Coronary artery (tissue), 2 donors: ENCODE measurements at regions not wholly inside any gene's neighbourhood (a gene's known extent, or its start where the extent isn't known, plus 50 kb on each side); places are given as distances from the start of the nearest gene placed in this dataset.

Source experiments
- DNase-seq: peaks from one replicate; pipeline ENCODE4 v3.0.0-alpha.2; 2017; ENCODE audit warnings: low spot score
- H3K27ac ChIP-seq, 2 donors: fragments of 200-600 bp; sonication (generic); one replicate each; pipeline ENCODE4 v1.5.1; 2016 to 2019
- H3K4me3 ChIP-seq: fragments of 200-600 bp; sonication (generic); 2 replicates; pipeline ENCODE4 v1.5.1; 2016; ENCODE audit warnings: mild to moderate bottlenecking, moderate library complexity
- TF ChIP-seq, protein P1 (sequence below): fragments of 200-600 bp; sonication (generic); IDR thresholded peaks from one replicate; pipeline ENCODE4 v1.5.1; 2019; ENCODE audit warnings: antibody characterized with exemption

DNA sequence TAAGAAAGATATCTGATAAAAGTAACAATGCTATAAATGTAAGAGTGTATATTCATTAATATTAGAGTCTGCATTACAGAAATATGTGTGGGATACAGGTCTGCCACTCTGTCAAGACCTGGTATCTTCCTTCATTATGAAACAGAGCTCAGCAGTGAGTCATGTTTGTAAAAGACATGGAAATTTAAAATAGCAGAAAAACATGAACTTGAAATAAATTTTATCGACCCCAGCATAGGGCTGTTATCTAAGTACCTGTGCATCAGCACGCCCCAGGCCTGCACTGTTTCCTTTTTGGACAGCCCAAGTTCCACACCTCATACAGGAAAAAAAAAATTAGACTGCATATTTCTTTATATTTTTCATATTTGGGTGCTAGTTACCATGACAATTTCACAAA is 58.0 kb upstream of the ZPBP start:
- DNase-seq: no peak
- H3K27ac ChIP-seq: no peak overlapping the region
- TF ChIP-seq, protein P1, sequence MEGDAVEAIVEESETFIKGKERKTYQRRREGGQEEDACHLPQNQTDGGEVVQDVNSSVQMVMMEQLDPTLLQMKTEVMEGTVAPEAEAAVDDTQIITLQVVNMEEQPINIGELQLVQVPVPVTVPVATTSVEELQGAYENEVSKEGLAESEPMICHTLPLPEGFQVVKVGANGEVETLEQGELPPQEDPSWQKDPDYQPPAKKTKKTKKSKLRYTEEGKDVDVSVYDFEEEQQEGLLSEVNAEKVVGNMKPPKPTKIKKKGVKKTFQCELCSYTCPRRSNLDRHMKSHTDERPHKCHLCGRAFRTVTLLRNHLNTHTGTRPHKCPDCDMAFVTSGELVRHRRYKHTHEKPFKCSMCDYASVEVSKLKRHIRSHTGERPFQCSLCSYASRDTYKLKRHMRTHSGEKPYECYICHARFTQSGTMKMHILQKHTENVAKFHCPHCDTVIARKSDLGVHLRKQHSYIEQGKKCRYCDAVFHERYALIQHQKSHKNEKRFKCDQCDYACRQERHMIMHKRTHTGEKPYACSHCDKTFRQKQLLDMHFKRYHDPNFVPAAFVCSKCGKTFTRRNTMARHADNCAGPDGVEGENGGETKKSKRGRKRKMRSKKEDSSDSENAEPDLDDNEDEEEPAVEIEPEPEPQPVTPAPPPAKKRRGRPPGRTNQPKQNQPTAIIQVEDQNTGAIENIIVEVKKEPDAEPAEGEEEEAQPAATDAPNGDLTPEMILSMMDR: no peak
- H3K4me3 ChIP-seq: no peak overlapping the region

DNA sequence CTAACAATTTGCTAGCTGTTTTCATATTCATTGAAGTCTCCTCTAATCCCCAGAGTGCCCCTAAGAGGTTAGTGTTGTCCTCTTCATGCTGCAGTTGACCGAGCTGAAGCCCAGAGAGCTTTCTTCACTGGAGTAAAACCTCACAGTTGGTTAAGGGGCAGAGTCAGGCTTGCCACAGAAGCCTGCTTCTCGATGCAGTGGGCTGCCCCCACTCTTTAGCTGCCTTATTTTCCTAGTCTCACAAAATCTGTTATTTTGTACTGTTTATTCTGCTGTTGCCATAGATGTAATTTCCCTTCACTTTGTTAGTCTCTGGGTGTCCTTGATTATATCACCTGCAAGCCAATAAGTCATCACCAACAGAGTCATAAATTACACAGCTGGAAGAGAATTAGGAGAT is 56.3 kb upstream of the ZPBP start:
- H3K27ac ChIP-seq: no peak overlapping the region
- TF ChIP-seq, protein P1: no peak
- DNase-seq: no peak
- H3K4me3 ChIP-seq: no peak overlapping the region

DNA sequence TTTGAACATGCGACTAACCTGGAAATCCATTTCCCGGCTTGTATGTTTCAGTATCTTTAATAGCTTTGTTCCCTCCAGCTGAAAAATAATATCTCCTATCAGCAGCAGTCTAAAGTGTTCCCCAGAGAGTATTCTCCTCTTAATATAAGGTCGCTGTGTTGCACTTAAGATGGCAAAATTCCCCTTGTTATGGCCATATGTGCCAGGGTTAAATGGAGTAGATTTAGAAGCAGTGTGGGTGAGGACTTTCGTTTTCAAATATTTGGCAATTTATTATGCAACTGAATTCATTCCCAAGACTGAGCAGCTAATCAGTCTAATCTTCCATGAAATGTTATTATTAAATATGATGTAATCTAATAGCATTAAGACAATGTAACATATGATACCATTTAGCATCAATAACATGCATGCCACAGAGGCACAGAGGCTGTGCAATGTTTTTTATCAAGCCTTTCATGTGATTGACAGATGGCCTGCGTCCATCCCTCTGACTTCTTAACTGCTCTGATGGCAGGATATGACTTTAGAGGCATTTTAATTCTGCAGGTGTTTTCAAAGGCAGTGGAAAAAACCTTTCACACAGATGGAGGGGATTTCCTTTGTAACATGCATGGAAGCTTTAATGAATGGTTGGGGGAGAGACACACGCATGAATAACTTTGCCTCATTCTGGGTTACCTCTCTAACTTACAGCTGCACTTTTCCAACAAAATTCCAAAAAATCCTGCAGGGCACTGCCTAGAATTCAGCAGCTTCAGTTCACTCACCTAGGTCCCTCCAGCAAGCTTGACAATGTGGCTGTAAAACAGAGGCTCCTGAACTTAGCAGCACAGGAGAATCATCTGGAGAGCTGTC is 55.1 kb upstream of the ZPBP start:
- Histone ChIP-seq H3K4me3 (no peak overlapping the region), H3K27ac (no peak overlapping the region)
- no peak for DNase-seq
- TF ChIP-seq, protein P1: no peak

DNA sequence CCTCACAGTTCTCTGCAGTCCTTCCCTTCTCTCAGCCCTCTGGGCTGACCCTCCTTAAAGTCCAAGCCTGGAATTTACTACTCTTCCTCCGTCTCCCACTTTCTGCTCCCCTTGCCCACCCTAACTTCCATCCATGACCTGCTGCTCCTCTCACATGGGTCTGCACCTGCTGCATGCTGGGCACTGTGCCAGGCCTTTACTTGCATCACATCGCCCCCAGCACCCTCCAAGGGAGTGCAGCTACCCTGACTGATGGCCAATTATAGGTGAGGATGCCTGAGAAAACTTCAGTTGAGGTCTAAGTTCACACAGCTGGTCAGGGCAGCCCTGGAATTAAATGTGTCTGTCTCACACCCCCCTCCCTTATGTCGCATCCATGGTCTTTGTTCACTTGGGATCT is 53.6 kb upstream of the ZPBP start:
- DNase-seq: no peak
- TF ChIP-seq, protein P1: no peak
- Histone ChIP-seq H3K27ac (no peak overlapping the region), H3K4me3 (no peak overlapping the region)

DNA sequence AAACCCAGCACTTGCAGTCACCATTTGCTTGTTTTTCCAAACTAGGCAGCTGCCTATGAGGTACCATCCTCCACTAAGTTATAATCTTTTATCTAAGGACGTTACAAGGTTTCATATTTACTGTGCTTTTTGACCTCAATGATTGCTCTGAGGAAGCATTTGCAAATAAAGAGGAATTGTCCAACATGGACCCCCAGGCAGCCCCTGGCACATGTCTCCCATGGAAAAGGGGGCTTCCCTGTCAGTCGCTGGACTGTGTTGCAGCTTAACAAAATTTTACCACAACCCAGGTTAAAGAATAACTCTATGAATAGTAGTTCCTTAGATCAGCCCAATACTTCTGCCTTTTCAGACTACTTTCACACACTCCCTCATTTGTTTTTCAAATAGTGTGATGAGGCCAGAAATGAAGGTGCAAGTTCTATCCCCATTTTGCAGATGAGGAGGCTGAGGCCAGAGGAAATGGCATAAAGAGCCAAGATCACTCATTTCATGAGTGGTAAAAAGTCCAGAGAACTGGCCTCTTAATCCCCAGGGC is 52.8 kb upstream of the ZPBP start:
- TF ChIP-seq, protein P1: no peak
- H3K27ac ChIP-seq: no peak overlapping the region
- no peak for DNase-seq
- H3K4me3 ChIP-seq: no peak overlapping the region

DNA sequence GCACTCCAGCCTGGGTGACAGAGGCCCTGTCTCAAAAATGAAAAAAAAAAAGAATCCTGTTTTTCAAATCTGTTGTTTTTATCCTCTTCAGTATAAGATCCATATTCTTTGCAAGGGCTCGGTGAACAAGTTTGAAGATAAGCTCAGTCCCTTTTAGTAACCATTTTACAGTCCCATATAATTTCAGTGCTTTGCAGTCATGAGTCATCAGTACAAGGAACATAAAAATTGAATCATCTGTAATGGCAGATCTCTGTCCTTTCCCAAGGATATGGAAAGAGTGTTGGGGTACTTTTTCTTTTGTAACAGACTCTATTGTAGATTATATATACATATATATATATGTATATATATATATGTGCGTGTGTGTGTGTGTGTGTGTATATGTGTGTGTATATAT is 52.2 kb upstream of the ZPBP start:
- no peak for DNase-seq
- TF ChIP-seq, protein P1: no peak
- Histone ChIP-seq H3K27ac (no peak overlapping the region), H3K4me3 (no peak overlapping the region)
